Ectodermal cell (in vitro differentiated cells): ENCODE measurements at regions not wholly inside any gene's neighbourhood (a gene's known extent, or its start where the extent isn't known, plus 50 kb on each side); places are given as distances from the start of the nearest gene placed in this dataset.

Experiments
- H3K27ac ChIP-seq: 2 replicates; pipeline ENCODE4 v1.7.0; 2013; ENCODE audit warnings: mild to moderate bottlenecking, low read depth, low read length; ENCODE audit not compliant: insufficient read depth, poor library complexity, severe bottlenecking
- H3K27me3 ChIP-seq: 2 replicates; pipeline ENCODE4 v1.7.0; 2013; ENCODE audit warnings: mild to moderate bottlenecking, low read length; ENCODE audit not compliant: insufficient read depth, control insufficient read depth, poor library complexity, severe bottlenecking
- H3K36me3 ChIP-seq: one replicate; pipeline ENCODE4 v1.7.0; 2013; ENCODE audit warnings: low read length; ENCODE audit not compliant: control insufficient read depth, insufficient read depth
- H3K4me1 ChIP-seq: one replicate; pipeline ENCODE4 v1.7.0; 2013; ENCODE audit warnings: low read length; ENCODE audit not compliant: control insufficient read depth, insufficient read depth
- H3K4me3 ChIP-seq: 2 replicates; pipeline ENCODE4 v1.7.0; 2013; ENCODE audit warnings: low read depth, low read length, control low read depth; ENCODE audit not compliant: insufficient read depth
- H3K9me3 ChIP-seq: 2 replicates; pipeline ENCODE4 v1.7.0; 2013; ENCODE audit warnings: mild to moderate bottlenecking, low read length, moderate library complexity; ENCODE audit not compliant: control insufficient read depth
- WGBS, 2 experiments: methylation state at CpG; one replicate each; pipeline ENCODE4 v1.1.7; 2013; ENCODE audit warnings: missing lambda C conversion rate in 2 of 2; 5-methylcytosine and 5-hydroxymethylcytosine counted together

DNA sequence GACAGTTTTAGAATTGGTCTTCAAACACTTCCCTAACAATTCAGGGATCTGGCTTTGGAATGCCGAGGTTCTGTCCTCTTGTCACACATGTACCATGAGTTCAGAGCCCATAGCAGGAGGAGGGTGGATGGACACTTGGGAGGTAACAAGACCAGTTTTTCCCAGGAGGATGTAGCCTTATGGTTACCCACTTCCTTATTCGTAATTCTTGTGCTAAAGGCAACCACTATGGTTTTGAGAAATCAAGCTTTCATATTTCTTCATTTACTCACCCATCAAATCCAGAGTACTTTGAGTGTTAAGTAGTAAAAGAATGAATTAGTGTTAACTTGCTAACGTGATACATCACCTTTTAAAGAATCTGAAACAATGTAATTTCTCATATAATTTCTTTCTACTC lies 479.6 kb upstream of the ALCAM start:
- Histone ChIP-seq H3K9me3 (no peaks in the 10 kb centered on the region), H3K36me3 (no peaks in the 10 kb centered on the region), H3K27me3 (no peaks in the 10 kb centered on the region), H3K4me1 (no peaks in the 10 kb centered on the region), H3K4me3 (no peak overlapping the region), H3K27ac (no peak overlapping the region)
- WGBS, 2 experiments, result 75 to 94% methylated on average over 1 to 2 of the region's 3 CpGs

DNA sequence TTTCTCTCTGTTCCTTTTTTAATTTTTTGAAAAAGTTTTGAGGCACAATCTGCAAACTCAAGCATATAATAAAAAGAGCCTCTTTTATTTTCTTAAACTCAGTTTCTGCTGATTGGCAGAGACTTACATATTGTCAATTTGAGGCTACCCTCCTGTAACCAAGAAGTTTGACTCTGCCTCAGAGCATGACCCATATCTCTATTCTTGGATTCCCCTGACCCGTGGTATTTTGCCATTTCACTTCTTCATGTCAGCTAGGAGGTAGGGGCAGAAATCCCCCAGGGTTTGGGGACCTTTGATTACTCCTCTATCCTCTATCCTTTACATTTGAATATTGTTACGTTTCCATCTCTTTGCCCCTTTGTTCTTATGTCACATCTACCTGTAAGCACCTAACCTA lies 479.1 kb upstream of the ALCAM start:
- WGBS, 2 experiments, result 78 to 83% methylated on average over 2 of the region's 2 CpGs
- Histone ChIP-seq H3K9me3 (no peaks in the 10 kb centered on the region), H3K27me3 (no peaks in the 10 kb centered on the region), H3K27ac (no peak overlapping the region), H3K4me3 (no peak overlapping the region), H3K4me1 (no peaks in the 10 kb centered on the region), H3K36me3 (no peaks in the 10 kb centered on the region)

DNA sequence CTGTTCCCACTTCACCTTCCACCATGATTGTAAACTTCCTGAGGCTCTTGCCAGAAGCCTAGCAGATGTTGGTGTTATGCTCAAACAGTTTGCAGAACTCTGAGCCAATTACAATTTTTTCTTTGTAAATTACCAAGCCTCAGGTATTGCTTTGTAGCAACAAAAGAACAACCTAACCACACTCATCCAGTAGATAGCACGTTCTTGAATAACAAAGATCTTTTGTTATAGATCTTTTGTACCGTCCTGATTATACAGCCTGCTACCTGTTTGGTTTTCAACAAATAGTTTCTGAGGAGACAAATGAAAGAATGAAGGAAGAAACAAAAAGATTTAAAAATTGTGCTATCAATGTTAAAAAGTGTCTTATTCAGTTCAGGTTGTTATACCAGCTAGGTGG lies 474.7 kb upstream of the ALCAM start:
- WGBS, 2 experiments, result 83 to 85% methylated on average over 2 of the region's 2 CpGs
- no peak overlapping the region for H3K4me3 ChIP-seq
- H3K27me3 ChIP-seq, result no peaks in the 10 kb centered on the region
- H3K36me3 ChIP-seq, result no peaks in the 10 kb centered on the region
- no peaks in the 10 kb centered on the region for H3K4me1 ChIP-seq
- no peak overlapping the region for H3K27ac ChIP-seq
- H3K9me3 ChIP-seq, result no peaks in the 10 kb centered on the region

DNA sequence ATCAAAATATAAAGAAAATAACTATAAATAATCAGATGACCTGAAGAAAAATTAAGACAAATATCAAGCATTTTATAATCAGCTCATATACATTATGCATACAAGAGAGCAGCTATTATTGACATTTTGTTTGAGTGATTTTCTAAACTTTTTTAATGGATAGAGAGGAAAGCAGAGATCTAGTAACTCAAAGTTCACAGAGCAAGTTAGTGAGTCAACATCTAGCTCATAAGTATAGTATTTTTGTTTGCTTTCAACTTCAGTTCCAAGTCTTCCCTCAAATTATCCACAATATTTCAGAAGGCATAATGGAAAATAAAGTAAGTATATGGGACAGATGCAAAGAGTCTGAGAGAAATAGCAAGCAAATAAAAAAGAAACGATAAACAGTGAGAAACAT lies 470.1 kb upstream of the ALCAM start:
- WGBS, 2 experiments, result 92 to 95% methylated on average over 1 of the region's 1 CpG

DNA sequence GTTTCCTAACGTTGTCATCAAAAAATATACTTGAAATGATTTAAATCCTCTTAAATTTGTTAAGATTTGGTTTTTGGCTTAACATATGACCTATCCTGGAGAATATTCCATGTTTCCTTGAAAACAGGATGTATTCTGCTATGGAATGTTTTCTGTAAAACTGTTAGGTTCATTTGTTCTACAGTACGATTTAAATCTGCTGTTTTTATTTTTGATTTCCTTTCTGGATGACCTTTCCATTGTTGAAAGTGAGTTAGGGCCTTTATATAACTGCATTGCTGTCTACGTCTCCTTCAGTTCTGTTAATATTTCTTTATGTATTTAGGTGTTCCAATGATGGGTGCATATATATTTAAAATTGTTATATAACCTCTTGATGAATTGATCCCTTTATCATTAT lies 465.3 kb upstream of the ALCAM start:
- no peaks in the 10 kb centered on the region for H3K9me3 ChIP-seq
- H3K36me3 ChIP-seq, result no peaks in the 10 kb centered on the region
- no peaks in the 10 kb centered on the region for H3K27me3 ChIP-seq
- no peak overlapping the region for H3K4me3 ChIP-seq
- WGBS, 2 experiments, result 90 to 99% methylated on average over 1 to 2 of the region's 3 CpGs
- H3K27ac ChIP-seq, result no peak overlapping the region
- H3K4me1 ChIP-seq, result no peaks in the 10 kb centered on the region

More for the DNA sequence above, 470.1 kb upstream of the ALCAM start:
- Histone ChIP-seq H3K27ac (no peak overlapping the region), H3K4me1 (no peaks in the 10 kb centered on the region), H3K27me3 (no peaks in the 10 kb centered on the region), H3K4me3 (no peak overlapping the region), H3K36me3 (no peaks in the 10 kb centered on the region), H3K9me3 (no peaks in the 10 kb centered on the region)

DNA sequence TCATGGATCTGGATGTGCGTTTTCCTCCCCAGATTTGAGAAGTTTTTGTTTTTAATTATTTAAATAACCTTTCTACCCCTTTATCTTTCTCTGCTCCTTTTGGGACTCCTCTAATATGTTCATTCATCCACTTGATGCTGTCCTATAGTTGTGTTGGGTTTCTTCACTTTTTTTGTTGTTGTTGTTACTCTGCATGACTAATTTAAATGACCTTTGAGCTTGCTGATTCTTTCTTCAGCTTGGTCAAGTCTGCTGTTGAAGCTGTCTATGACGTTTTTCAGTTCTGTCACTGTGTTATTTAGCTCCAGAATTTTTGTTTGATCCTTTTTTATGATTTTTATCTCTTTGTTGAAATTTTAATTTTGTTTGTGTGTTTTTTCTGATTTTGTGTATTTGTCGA lies 463.6 kb upstream of the ALCAM start:
- WGBS, 2 experiments, result 94 to 100% methylated on average over 1 to 2 of the region's 3 CpGs
- Histone ChIP-seq H3K27me3 (no peaks in the 10 kb centered on the region), H3K4me1 (no peaks in the 10 kb centered on the region), H3K36me3 (no peaks in the 10 kb centered on the region), H3K27ac (no peak overlapping the region), H3K4me3 (no peak overlapping the region), H3K9me3 (no peaks in the 10 kb centered on the region)

DNA sequence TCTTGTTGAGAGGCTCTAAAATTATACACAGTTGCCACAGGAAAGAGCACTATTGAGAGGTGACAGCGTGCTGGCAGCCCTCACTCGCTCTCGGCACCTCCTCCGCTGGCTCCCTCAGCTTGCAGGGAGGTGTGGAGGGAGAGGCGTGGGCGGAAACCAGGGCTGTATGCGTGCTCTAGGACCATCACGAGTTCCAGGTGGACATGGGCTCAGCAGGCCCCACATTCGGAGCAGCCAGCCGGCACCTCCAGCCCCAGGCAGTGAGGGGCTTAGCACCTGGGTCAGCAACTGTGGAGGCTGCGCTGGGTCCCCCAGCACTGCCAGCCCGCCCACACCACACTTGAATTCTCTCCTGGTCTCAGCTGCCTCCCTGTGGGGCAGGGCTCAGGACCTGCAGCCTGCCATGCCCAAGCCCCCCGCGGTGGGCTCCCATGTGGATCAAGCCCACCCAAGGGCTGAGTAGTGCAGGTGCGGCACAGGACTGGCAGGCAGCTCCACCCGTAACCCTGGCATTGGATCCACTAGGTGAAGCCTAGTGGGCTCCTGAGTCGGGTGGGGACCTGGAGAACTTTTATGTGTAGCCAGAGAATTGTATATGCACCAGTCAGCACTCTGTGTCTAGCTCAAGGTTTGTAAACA lies 460.6 kb upstream of the ALCAM start:
- 92% methylated on average over 17 of the region's 17 CpGs for WGBS, 2 experiments
- H3K27ac ChIP-seq, result no peak overlapping the region
- H3K36me3 ChIP-seq, result no peaks in the 10 kb centered on the region
- no peak overlapping the region for H3K4me3 ChIP-seq
- H3K9me3 ChIP-seq, result no peaks in the 10 kb centered on the region
- H3K4me1 ChIP-seq, result no peaks in the 10 kb centered on the region
- H3K27me3 ChIP-seq, result no peaks in the 10 kb centered on the region

DNA sequence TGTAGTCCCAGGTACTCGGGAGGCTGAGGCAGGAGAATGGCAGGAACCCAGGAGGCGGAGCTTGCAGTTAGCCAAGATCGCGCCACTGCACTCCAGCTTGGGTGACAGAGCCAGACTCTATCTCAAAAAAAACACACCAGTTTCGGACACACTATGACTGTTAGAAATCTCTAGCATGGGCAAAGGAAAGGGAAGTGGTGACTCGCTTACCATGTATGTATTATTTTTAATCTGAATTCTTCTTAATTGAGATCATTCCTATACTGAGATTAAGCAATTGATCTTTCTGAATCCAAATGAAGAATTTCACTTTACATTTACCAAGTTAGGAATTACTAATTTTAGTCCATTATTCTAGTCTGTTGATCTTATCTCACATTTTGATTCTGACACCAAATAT lies 459.2 kb upstream of the ALCAM start:
- Histone ChIP-seq H3K4me1 (no peaks in the 10 kb centered on the region), H3K4me3 (no peak overlapping the region), H3K36me3 (no peaks in the 10 kb centered on the region), H3K9me3 (no peaks in the 10 kb centered on the region), H3K27me3 (no peaks in the 10 kb centered on the region), H3K27ac (no peak overlapping the region)
- 87 to 92% methylated on average over 5 of the region's 6 CpGs for WGBS, 2 experiments

DNA sequence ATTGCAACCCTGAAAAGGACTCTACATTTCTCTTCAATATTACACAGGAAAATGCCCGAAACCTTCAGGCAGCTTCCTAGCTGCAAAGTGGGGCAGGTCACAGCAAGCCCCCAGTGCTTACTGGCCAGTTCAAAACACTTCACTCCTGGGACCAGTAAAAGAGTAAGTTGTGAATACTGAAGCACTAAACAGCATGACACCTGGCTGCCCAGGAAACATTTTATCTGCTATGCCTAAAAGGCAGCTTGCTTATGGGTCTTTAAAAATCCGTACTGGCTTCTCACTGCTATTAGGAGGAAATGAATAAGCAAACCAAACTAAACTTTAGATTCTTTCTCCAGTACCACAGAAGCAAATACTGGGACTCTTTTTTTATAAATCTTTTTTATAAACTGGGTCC lies 457.9 kb upstream of the ALCAM start:
- H3K27me3 ChIP-seq, result no peaks in the 10 kb centered on the region
- H3K4me1 ChIP-seq, result no peaks in the 10 kb centered on the region
- WGBS, 2 experiments, result 76 to 92% methylated on average over 2 of the region's 2 CpGs
- H3K9me3 ChIP-seq, result no peaks in the 10 kb centered on the region
- H3K36me3 ChIP-seq, result no peaks in the 10 kb centered on the region
- H3K27ac ChIP-seq, result no peak overlapping the region
- H3K4me3 ChIP-seq, result no peak overlapping the region

DNA sequence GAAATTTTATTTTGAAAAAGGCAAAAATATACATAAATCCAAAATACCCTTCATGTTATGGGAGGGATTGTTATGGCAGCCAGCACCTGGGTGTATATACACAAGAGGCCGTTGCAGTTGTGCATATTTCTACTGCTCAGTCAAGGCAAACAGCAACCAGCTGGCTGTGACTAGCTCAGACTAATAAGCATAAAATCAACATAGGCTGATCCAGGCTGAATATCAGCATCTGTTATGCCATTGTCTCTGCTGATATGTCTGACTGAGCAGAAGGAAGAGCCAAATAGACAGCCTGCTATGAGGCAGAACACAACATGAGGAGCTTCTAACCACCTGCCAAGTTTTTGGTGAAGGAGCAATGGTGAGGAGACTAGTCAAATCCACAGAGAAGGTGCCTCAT lies 457.5 kb upstream of the ALCAM start:
- 63 to 83% methylated on average over 1 of the region's 1 CpG for WGBS, 2 experiments
- Histone ChIP-seq H3K36me3 (no peaks in the 10 kb centered on the region), H3K4me3 (no peak overlapping the region), H3K27ac (no peak overlapping the region), H3K9me3 (no peaks in the 10 kb centered on the region), H3K27me3 (no peaks in the 10 kb centered on the region), H3K4me1 (no peaks in the 10 kb centered on the region)

DNA sequence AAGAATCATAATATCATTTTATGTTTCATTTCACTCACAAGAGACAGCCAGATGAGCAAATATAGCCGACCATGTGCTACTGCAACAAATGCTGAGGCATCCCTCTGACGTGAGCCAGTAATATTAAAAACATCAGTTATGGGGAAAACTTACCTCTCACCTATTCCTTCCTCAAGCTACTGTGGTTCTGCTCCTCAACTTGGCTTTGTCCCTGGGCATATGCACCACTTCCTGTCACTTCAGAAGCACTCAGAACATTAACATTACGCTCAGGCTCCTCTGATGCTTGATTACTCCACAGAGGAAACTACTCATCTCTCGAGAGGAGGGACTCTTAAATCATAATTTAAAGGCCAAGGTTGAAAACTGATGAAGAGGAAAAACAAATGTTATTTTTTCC lies 457.0 kb upstream of the ALCAM start:
- Histone ChIP-seq H3K27me3 (no peaks in the 10 kb centered on the region), H3K36me3 (no peaks in the 10 kb centered on the region), H3K4me1 (no peaks in the 10 kb centered on the region), H3K27ac (no peak overlapping the region), H3K9me3 (no peaks in the 10 kb centered on the region), H3K4me3 (no peak overlapping the region)
- 92 to 97% methylated on average over 4 of the region's 4 CpGs for WGBS, 2 experiments
